ENCODE measurements at regions not wholly inside any gene's neighbourhood (a gene's known extent, or its start where the extent isn't known, plus 50 kb on each side); places are given as distances from the start of the nearest gene placed in this dataset.

- TF ChIP-seq CTCF (IDR thresholded peaks at IDR 0.05) (no peak), POLR2AphosphoS5 (IDR thresholded peaks at IDR 0.05; ENCODE audit: insufficient read depth in 1 of 2, low read depth in 1 of 2) (no peak), POLR2A (IDR thresholded peaks at IDR 0.05) (no peak)
These were observed 81.6 kb upstream of the CD55 start for GRCh38 chr1:207239874-207240273.

Measured in vagina (tissue), 2 donors.